GM12873 (cell line): ENCODE measurements at regions not wholly inside any gene's neighbourhood (a gene's known extent, or its start where the extent isn't known, plus 50 kb on each side); places are given as distances from the start of the nearest gene placed in this dataset.

Experiments
- TF ChIP-seq, protein P1 (sequence below): IDR thresholded peaks from 2 replicates; pipeline ENCODE4 v1.5.1; 2012; ENCODE audit warnings: low read depth, mild to moderate bottlenecking, moderate library complexity, low read length, control low read depth; ENCODE audit not compliant: insufficient read depth; ENCODE audit errors: missing control alignments

DNA sequence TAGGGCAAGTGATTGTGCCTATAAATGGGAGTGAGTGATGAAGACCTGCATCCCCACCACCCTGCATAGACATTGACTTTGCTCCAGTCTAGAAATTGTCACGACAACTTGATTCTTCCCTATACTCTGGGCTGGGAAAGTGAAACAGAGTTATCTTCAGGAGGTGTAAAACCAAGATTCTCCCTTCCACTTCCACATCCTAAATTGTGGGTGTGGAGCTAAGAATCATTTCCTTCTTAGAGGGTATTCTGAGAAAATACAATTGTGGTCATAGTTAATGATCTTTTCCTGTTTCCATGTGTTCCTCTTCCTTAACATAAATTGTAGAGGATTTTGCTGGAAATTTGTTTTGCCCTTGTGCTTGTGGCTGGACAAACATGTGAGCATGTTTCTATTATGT lies 96.8 kb upstream of the PJA2 start:
- TF ChIP-seq, protein P1, sequence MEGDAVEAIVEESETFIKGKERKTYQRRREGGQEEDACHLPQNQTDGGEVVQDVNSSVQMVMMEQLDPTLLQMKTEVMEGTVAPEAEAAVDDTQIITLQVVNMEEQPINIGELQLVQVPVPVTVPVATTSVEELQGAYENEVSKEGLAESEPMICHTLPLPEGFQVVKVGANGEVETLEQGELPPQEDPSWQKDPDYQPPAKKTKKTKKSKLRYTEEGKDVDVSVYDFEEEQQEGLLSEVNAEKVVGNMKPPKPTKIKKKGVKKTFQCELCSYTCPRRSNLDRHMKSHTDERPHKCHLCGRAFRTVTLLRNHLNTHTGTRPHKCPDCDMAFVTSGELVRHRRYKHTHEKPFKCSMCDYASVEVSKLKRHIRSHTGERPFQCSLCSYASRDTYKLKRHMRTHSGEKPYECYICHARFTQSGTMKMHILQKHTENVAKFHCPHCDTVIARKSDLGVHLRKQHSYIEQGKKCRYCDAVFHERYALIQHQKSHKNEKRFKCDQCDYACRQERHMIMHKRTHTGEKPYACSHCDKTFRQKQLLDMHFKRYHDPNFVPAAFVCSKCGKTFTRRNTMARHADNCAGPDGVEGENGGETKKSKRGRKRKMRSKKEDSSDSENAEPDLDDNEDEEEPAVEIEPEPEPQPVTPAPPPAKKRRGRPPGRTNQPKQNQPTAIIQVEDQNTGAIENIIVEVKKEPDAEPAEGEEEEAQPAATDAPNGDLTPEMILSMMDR = no peak

DNA sequence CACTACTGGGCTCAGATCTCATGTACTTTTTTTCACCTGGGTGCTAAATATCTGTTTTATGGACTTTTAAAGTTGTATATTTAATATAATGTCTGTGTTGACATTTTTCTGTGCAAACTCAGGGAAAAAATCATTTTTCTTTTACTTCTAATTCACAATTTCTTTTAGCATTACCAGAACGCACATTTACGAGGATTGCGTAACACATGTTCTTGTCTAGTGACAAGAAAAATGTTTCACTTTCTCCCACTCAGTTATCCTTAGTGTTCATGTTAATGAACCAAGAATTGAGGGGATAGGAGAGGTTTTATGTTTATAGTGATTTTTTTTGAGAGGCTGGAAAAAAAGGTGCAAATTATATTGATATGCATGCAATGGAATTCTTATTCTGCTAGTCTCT lies 86.3 kb upstream of the PJA2 start:
- TF ChIP-seq, protein P1 = no peak

- TF ChIP-seq, protein P1 = no peak
Measured at GRCh38 chr5:109487753-109488420, 78.1 kb upstream of the PJA2 start.

- TF ChIP-seq, protein P1 = no peak
Measured at GRCh38 chr5:109486200-109486804, 76.5 kb upstream of the PJA2 start.

DNA sequence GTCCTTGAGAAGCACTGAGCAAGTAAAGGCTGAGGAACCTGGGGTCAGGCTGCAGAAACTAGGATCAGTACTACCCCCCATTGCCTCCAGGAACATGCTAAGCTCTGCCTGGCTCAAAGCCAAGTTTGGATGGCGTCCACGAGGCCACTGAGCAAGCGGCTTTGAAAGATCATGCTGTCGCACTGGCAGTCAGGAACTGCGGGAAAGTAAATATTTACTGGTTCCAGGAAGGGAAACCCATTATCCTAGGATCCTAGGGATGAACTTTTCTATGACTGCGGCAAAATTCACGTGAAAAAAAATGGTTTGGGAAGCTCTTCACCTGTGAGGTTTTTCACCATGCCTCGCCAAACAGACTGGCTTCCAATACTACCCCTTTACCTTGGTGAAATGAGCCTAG lies 75.3 kb upstream of the PJA2 start:
- TF ChIP-seq, protein P1 = no peak

DNA sequence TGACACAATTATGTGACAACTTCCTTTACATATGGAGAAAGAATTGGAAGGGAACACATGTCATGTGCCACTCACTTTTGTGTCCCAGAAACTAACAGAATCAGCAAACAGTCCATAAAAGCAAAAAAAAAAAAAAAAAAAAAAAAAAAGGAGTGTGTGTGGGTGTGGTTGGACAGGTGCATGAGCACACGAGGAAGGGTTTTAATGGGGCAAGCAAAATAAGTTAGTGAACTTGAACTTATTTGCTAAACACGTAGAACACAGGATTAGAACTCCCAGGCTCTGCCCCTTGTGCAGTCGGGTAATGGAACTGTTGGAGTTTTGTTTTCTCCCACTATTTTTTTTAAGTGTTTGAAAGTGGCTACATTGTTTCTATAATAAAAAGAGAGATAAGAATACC lies 74.8 kb upstream of the PJA2 start:
- TF ChIP-seq, protein P1 = no peak

GRCh38 chr5:109483395-109483971 lies 73.7 kb upstream of the PJA2 start:
- TF ChIP-seq, protein P1 = no peak
